H9 (cell line): ENCODE measurements at regions not wholly inside any gene's neighbourhood (a gene's known extent, or its start where the extent isn't known, plus 50 kb on each side); places are given as distances from the start of the nearest gene placed in this dataset.

Experiments
- DNase-seq: peaks from one replicate; pipeline ENCODE4 v3.0.0-alpha.2; 2017
- H2AFZ ChIP-seq: one replicate; pipeline ENCODE4 v1.6.1; 2013; ENCODE audit warnings: mild to moderate bottlenecking, low read length, control low read depth, moderate library complexity
- H2AK5ac ChIP-seq: 2 replicates; pipeline ENCODE4 v1.6.1; 2013; ENCODE audit warnings: low read length, control low read depth, mixed read lengths; ENCODE audit not compliant: insufficient read length
- H2BK120ac ChIP-seq: one replicate; pipeline ENCODE4 v1.6.1; 2013; ENCODE audit warnings: low read depth, mild to moderate bottlenecking, low read length, control low read depth, inconsistent platforms; ENCODE audit not compliant: poor library complexity, severe bottlenecking
- H2BK12ac ChIP-seq: 2 replicates; pipeline ENCODE4 v1.6.1; 2013; ENCODE audit warnings: low read length, control low read depth, mixed read lengths, low read depth; ENCODE audit not compliant: insufficient read length
- H2BK15ac ChIP-seq: 2 replicates; pipeline ENCODE4 v1.6.1; 2013; ENCODE audit warnings: low read depth, low read length, control low read depth
- H2BK20ac ChIP-seq: one replicate; pipeline ENCODE4 v1.6.1; 2013; ENCODE audit warnings: low read depth, mild to moderate bottlenecking, low read length, control low read depth, inconsistent platforms; ENCODE audit not compliant: poor library complexity, severe bottlenecking
- H2BK5ac ChIP-seq: 2 replicates; pipeline ENCODE4 v1.6.1; 2013; ENCODE audit warnings: low read length, control low read depth, mixed read lengths; ENCODE audit not compliant: insufficient read length
- H3K14ac ChIP-seq: 2 replicates; pipeline ENCODE4 v1.6.1; 2013; ENCODE audit warnings: low read length, control low read depth; ENCODE audit not compliant: insufficient read depth
- H3K18ac ChIP-seq: 2 replicates; pipeline ENCODE4 v1.6.1; 2013; ENCODE audit warnings: low read depth, mild to moderate bottlenecking, mixed read lengths, low read length, control low read depth; ENCODE audit not compliant: insufficient read length
- H3K23ac ChIP-seq: 2 replicates; pipeline ENCODE4 v1.6.1; 2013; ENCODE audit warnings: low read length, control low read depth, mixed read lengths, low read depth; ENCODE audit not compliant: insufficient read length
- H3K23me2 ChIP-seq: 2 replicates; pipeline ENCODE4 v1.6.1; 2013; ENCODE audit warnings: low read depth, mild to moderate bottlenecking, mixed read lengths, low read length, control low read depth; ENCODE audit not compliant: insufficient read length, poor library complexity, severe bottlenecking
- H3K27ac ChIP-seq: 2 replicates; pipeline ENCODE4 v1.5.1; 2013; ENCODE audit warnings: low read length, control low read depth, mixed read lengths, low read depth; ENCODE audit not compliant: insufficient read length
- H3K27me3 ChIP-seq: 2 replicates; pipeline ENCODE4 v1.6.1; 2013; ENCODE audit warnings: low read length, control low read depth, inconsistent platforms; ENCODE audit not compliant: insufficient read depth
- H3K4ac ChIP-seq: 2 replicates; pipeline ENCODE4 v1.6.1; 2013; ENCODE audit warnings: low read depth, mild to moderate bottlenecking, control low read depth, inconsistent platforms, low read length, moderate library complexity
- H3K4me1 ChIP-seq: 2 replicates; pipeline ENCODE4 v1.6.1; 2013; ENCODE audit warnings: low read length, control low read depth, inconsistent platforms; ENCODE audit not compliant: insufficient read depth
- H3K4me2 ChIP-seq: 2 replicates; pipeline ENCODE4 v1.6.1; 2013; ENCODE audit warnings: low read length, control low read depth, mixed read lengths; ENCODE audit not compliant: insufficient read length, insufficient read depth
- H3K56ac ChIP-seq: 2 replicates; pipeline ENCODE4 v1.6.1; 2013; ENCODE audit warnings: low read depth, mild to moderate bottlenecking, mixed read lengths, low read length, control low read depth; ENCODE audit not compliant: insufficient read length
- H3K79me1 ChIP-seq: 2 replicates; pipeline ENCODE4 v1.6.1; 2013; ENCODE audit warnings: low read depth, mild to moderate bottlenecking, moderate library complexity, low read length, control low read depth, inconsistent platforms; ENCODE audit not compliant: insufficient read depth, poor library complexity, severe bottlenecking
- H3K79me2 ChIP-seq: 2 replicates; pipeline ENCODE4 v1.6.1; 2013; ENCODE audit warnings: low read length, control low read depth, inconsistent platforms; ENCODE audit not compliant: insufficient read depth
- H3K9ac ChIP-seq: 2 replicates; pipeline ENCODE4 v1.6.1; 2013; ENCODE audit warnings: low read length, control low read depth, mixed read lengths; ENCODE audit not compliant: insufficient read length; ENCODE audit errors: extremely low read depth
- H3K9me3 ChIP-seq: one replicate; pipeline ENCODE4 v1.6.1; 2013; ENCODE audit warnings: low read depth, low read length, inconsistent platforms; ENCODE audit not compliant: control insufficient read depth
- H3T11ph ChIP-seq: one replicate; pipeline ENCODE4 v1.6.1; 2013; ENCODE audit warnings: mild to moderate bottlenecking, low read length, control low read depth, inconsistent platforms
- H4K20me1 ChIP-seq: one replicate; pipeline ENCODE4 v1.6.1; 2013; ENCODE audit not compliant: control insufficient read depth, insufficient read length, insufficient read depth
- H4K5ac ChIP-seq: 2 replicates; pipeline ENCODE4 v1.6.1; 2013; ENCODE audit warnings: low read depth, mild to moderate bottlenecking, mixed read lengths, low read length, control low read depth; ENCODE audit not compliant: insufficient read length
- H4K8ac ChIP-seq: replicated peaks from 2 replicates; pipeline ENCODE4 v1.6.1; 2013; ENCODE audit warnings: low read length, control low read depth, mixed read lengths, low read depth; ENCODE audit not compliant: insufficient read length
- H4K91ac ChIP-seq: 2 replicates; pipeline ENCODE4 v1.6.1; 2013; ENCODE audit warnings: low read depth, mild to moderate bottlenecking, moderate library complexity, mixed read lengths, low read length, control low read depth; ENCODE audit not compliant: insufficient read length
- H3K27ac Mint-ChIP-seq, 3 experiments: 2 replicates in 2 of 3; 3 replicates in 1 of 3; pipeline ENCODE4 v1.8.0; 2020 to 2021; ENCODE audit warnings: mixed read lengths in 3 of 3, mild to moderate bottlenecking in 1 of 3, moderate library complexity in 1 of 3
- H3K27me3 Mint-ChIP-seq: 2 replicates; pipeline ENCODE4 v1.8.0; 2021; ENCODE audit warnings: low read depth, mild to moderate bottlenecking, moderate library complexity, mixed read lengths
- H3K36me3 Mint-ChIP-seq, 3 experiments: 2 replicates in 2 of 3; 3 replicates in 1 of 3; pipeline ENCODE4 v1.8.0; 2020 to 2021; ENCODE audit warnings: low read depth in 3 of 3, mixed read lengths in 3 of 3; ENCODE audit not compliant: insufficient read depth in 1 of 3
- H3K4me1 Mint-ChIP-seq, 2 experiments: 2 replicates each; pipeline ENCODE4 v1.8.0; 2020; ENCODE audit warnings: mixed read lengths in 2 of 2
- H3K4me3 Mint-ChIP-seq, 2 experiments: 2 replicates in 1 of 2; 3 replicates in 1 of 2; pipeline ENCODE4 v1.8.0; 2020 to 2021; ENCODE audit warnings: mild to moderate bottlenecking in 2 of 2, mixed read lengths in 2 of 2, moderate library complexity in 1 of 2
- H3K9me3 Mint-ChIP-seq, 2 experiments: 2 replicates in 1 of 2; 3 replicates in 1 of 2; pipeline ENCODE4 v1.8.0; 2020; ENCODE audit warnings: mild to moderate bottlenecking in 2 of 2, mixed read lengths in 2 of 2, moderate library complexity in 1 of 2
- WGBS: extraction: QIAGEN DNeasy Blood & Tissue Kit; methylation state at CpG from one replicate; pipeline ENCODE4 v1.1.7; 2013; ENCODE audit warnings: missing lambda C conversion rate, low lambda C conversion rate, mixed read lengths; ENCODE audit not compliant: insufficient read length; ENCODE audit errors: extremely low coverage; 5-methylcytosine and 5-hydroxymethylcytosine counted together
- TF ChIP-seq, protein P1 (sequence below): fragments of 200-600 bp; sonication (generic); conservative IDR thresholded peaks from 3 replicates; pipeline ENCODE4 v1.8.0; 2021; ENCODE audit warnings: antibody characterized with exemption, mild to moderate bottlenecking

DNA sequence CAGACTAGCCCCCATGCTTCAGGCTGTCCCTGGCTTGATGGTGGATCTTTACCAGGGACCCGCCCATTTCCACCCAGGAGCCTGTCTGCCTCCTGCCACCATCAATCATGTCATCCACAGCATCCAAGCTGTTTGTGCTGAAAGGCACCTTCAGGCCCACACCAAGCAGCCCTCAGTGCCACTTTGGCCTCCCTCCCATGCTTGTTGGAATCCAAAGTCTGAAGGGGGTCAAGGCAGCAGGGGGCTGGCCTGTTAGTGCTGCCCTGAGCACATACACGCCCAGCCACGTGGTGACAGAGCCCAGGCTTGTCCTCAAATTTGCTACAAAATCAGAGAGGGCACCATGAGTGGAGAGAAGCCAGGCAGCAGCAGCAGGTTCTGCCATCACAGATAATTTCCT, 1146.8 kb downstream of the FSCB start:
- H3K79me1 ChIP-seq, result no peaks in the 10 kb centered on the region
- no peaks in the 10 kb centered on the region for H3K4me1 ChIP-seq
- no peak overlapping the region for H3K4me2 ChIP-seq
- H4K5ac ChIP-seq, result no peak overlapping the region
- Mint-ChIP-seq H3K27me3 (no peaks in the 10 kb centered on the region), H3K9me3 (no peaks in the 10 kb centered on the region), H3K27ac (no peak overlapping the region; a peak in 1 of 7 replicates), H3K4me3 (no peak overlapping the region), H3K4me1 (no peaks in the 10 kb centered on the region), H3K36me3 (no peaks in the 10 kb centered on the region)
- no peaks in the 10 kb centered on the region for H3K79me2 ChIP-seq
- H3T11ph ChIP-seq, result no peak overlapping the region
- H3K56ac ChIP-seq, result no peak overlapping the region
- no peaks in the 10 kb centered on the region for H3K23me2 ChIP-seq
- H3K27ac ChIP-seq, result no peak overlapping the region
- no peak overlapping the region for H2BK5ac ChIP-seq
- no peak overlapping the region for H2AFZ ChIP-seq
- no peak overlapping the region for H3K9ac ChIP-seq
- no peak overlapping the region for H2BK15ac ChIP-seq
- no peak overlapping the region; the same call in 1 of the 2 replicates for H3K14ac ChIP-seq
- H3K23ac ChIP-seq, result no peak overlapping the region
- TF ChIP-seq, protein P1, sequence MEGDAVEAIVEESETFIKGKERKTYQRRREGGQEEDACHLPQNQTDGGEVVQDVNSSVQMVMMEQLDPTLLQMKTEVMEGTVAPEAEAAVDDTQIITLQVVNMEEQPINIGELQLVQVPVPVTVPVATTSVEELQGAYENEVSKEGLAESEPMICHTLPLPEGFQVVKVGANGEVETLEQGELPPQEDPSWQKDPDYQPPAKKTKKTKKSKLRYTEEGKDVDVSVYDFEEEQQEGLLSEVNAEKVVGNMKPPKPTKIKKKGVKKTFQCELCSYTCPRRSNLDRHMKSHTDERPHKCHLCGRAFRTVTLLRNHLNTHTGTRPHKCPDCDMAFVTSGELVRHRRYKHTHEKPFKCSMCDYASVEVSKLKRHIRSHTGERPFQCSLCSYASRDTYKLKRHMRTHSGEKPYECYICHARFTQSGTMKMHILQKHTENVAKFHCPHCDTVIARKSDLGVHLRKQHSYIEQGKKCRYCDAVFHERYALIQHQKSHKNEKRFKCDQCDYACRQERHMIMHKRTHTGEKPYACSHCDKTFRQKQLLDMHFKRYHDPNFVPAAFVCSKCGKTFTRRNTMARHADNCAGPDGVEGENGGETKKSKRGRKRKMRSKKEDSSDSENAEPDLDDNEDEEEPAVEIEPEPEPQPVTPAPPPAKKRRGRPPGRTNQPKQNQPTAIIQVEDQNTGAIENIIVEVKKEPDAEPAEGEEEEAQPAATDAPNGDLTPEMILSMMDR, result no peak
- no peaks in the 10 kb centered on the region for H3K27me3 ChIP-seq
- no CpG with 5 or more reads among the region's 3 CpGs for WGBS
- no peak for DNase-seq
- H3K18ac ChIP-seq, result no peak overlapping the region
- H2AK5ac ChIP-seq, result no peak overlapping the region
- H4K20me1 ChIP-seq, result no peaks in the 10 kb centered on the region
- H3K9me3 ChIP-seq, result no peaks in the 10 kb centered on the region
- no peak overlapping the region for H2BK12ac ChIP-seq
- no peak overlapping the region for H2BK120ac ChIP-seq
- H4K91ac ChIP-seq, result no peak overlapping the region
- no peak overlapping the region for H2BK20ac ChIP-seq
- no peak overlapping the region for H3K4ac ChIP-seq
- no peak overlapping the region for H4K8ac ChIP-seq
